MM.1S (cell line): ENCODE measurements at regions not wholly inside any gene's neighbourhood (a gene's known extent, or its start where the extent isn't known, plus 50 kb on each side); places are given as distances from the start of the nearest gene placed in this dataset.

Experiments
- CTCF ChIP-seq: fragments of 300-600 bp; sonication (generic); IDR thresholded peaks from 2 replicates; pipeline ENCODE4 v1.5.1; 2016; ENCODE audit warnings: antibody characterized with exemption, low read length, mixed read lengths
- EZH2phosphoT487 ChIP-seq: fragments of 300-600 bp; sonication (generic); IDR thresholded peaks from 2 replicates; pipeline ENCODE4 v1.6.1; 2018; ENCODE audit warnings: antibody characterized with exemption, low read length

GRCh38 chr9:94181408-94182181 is 77.5 kb upstream of the ZNF169 start:
- TF ChIP-seq CTCF (no peak), EZH2phosphoT487 (no peak)
